Activated CD4-positive, CD25-positive, alpha-beta regulatory T cell (primary cell): ENCODE measurements at regions not wholly inside any gene's neighbourhood (a gene's known extent, or its start where the extent isn't known, plus 50 kb on each side); places are given as distances from the start of the nearest gene placed in this dataset.

ENCODE experiments used
- DNase-seq, 4 experiments: peaks; one replicate each; lab custom pipeline; 2025; lab: John Stamatoyannopoulos, UW

DNA sequence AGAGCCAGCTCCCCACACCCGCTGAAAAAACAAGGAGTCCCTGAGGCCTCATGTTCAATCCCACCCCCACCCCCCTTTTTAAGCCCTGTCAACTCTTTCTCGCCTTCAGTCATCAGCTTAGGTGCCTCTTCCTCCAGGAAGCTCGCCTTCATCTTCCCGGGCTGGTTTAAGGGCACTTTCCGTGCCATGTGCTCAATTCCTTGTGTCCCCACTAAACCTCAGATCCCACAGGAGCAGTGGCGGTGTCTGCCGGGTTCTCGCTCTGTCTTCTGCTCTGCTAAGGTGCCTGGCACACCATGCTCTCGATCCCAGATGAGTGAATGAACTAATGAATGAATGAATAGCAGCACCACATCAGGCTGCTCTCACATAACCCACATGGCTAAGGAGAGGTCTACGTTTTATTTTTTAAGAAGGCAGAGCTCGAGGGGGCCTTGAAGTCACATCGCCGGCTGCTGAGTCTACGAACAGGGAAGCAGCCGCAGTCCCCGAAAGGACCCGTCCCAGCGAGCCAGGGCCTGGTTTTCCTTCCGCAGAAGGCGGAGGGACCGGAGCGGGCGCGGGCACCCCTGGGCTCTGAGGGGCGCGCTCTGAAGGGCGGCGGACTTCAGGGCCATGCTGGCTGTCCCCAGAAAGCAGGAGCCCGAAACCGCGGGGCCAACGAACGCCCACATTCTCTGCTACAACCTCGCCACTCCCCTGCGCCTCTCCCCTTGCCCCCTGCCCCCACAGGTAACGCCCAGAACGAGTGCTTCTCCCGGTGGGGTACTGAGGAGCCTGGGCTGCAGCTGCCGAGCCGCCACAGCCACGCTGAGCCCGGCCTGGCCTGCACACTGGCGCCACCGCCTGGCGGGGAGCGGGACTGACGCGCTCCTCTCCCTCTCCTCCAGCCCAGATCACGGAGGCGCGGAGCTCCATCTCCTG is 73.4 kb upstream of the KCNMA1 start:
- peak; percentile 41 to 58 (median 46) for DNase-seq

GRCh38 chr10:77710081-77710551 is 72.5 kb upstream of the KCNMA1 start:
- DNase-seq: no peak

DNA sequence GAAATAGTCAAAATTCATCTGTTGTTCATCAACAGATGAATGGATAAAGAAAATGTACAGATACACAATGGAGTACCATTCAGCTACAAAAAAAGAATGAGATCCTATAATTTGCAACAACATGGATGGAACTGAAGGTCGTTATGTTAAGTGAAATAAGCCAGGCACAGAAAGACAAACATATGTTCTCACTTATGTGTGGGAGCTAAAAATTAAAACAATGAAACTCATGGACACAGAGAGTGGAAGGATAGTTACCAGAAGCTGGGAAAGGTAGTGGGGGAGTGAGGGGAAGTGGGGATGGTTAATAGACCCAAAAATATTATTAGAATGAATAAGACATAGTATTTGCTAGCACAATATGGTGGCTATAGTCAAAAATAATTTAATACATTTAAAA is 70.0 kb upstream of the KCNMA1 start:
- DNase-seq: no peak

DNA sequence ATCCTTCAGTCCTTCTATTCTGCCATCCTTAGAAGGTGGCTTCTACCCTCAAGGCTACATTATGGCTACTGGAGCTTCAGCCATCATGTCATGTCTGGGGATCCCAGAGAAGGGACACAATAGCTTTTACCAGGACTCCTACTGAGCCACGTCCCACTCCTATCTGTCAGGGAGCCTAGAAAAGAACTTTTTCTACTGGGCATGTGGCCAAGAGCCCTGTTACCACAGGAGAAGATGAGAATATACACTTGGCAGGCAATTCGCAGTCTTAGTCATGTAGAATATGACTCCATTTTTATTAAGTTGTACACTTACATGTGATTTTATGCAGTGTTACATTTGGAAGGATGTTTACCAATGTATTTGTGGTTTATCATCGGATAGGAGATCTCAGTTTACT is 64.6 kb upstream of the KCNMA1 start:
- no peak for DNase-seq

DNA sequence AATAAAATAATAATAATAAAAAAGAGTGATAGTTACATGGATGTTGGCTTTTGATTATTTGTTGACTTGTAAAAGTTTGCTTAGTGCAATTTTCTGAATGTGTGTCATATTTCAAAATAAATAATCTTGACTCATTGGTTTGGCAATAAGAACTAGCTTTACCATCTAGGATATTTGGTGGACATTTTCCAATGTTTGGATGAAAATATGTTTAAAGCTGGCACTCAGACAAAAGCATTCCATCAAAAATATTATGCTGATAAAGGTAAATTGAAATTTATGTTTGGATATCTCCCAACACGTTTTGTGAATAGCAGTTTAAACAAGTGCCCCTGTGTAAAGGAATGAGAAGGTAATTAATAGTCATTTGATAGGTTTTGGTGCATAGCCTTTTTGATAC is 62.5 kb upstream of the KCNMA1 start:
- DNase-seq: no peak

DNA sequence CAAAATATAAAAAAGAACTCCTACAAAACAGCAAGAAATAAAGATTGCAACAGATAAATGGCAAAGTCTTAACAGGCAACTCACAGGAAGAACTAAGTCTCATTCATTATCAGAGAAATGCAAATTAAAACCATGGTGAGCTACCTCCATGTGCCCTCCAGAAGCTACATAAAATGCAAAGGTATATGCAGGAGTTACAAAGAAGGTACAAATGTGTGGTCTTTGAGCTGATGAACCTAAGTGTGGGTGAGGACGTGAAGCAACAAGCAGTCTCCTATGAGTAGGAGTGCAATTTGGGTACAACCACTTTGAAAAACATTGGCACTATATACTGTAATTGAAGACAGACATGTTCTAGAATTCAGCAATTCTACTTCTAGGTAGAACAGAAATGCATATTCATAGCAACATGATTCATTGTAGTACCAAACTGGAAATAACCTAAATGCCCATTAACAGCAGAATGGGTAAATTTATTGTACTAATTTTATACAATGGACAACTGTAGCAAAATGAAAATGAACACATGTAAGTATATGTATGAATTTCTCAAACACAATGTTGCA is 61.6 kb upstream of the KCNMA1 start:
- DNase-seq: no peak

DNA sequence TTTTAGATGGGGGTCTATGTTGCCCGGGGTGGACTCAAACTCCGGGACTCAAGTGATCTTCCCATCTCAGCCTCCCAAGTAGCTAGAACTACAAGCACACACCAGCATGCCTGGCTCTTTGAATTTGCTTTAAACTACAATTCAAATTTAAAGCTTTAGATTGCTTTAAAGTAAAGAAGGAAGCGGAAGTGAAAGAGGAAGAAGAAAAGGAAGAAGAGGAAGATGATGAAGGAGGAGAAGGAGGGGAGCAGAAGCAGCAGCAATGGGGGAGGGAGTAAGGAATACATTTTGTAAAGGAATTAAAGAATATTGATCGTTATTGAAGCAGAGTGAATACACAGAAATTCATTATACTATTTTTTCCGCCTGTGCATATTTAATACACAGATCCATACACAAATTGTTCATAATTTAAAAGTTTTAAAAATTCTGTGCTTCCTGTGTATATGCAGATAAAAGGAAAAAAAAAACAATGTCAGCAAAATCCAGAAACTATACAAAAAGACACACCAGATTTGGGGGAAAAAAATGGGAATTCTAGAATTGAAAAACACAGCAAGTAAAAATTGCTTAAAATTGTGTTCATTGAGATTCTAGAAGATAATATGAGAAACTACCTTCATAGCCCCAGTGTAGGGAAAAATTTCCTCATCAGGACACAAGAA is 60.8 kb upstream of the KCNMA1 start:
- no peak for DNase-seq

GRCh38 chr10:77696584-77696983 is 59.0 kb upstream of the KCNMA1 start:
- no peak for DNase-seq

DNA sequence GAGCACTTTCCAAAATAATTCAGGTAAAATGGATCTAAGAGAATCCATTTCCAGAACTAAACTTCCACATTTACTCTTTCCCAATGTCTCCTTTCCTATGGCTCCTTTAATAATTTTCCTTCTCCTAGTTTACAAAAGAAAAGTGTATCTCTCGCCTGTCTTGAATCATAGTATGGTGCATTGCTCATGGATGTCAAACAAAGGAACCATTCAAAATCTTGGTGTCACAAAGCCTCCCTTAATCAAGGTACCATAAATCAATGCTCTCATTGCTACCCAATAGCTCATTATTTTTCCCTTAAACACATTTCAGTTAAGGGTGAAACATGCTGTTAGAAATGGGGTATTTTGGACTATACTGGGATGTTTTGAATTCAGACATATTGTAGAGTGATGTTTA is 57.6 kb upstream of the KCNMA1 start:
- DNase-seq: no peak

DNA sequence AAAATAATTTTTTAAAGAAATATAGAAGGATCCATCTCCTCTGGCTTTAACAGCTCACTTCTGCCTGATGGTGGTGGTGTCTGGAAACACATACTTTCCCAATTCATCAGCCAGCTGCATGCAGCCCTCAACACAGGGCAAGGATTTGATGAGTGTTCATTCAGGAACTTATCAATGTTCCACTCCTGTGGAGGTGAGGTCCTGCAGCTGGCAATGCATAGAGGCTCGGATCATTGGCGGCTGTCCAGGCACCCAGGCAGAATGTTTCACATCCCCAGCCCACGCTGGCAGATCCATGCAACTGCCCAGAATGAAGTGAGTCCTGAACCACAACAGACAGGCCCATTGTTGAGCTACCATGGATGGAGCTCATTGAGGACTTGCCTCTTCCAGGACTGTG is 55.2 kb upstream of the KCNMA1 start:
- no peak for DNase-seq

GRCh38 chr10:77689339-77689738 is 51.7 kb upstream of the KCNMA1 start:
- no peak for DNase-seq

DNA sequence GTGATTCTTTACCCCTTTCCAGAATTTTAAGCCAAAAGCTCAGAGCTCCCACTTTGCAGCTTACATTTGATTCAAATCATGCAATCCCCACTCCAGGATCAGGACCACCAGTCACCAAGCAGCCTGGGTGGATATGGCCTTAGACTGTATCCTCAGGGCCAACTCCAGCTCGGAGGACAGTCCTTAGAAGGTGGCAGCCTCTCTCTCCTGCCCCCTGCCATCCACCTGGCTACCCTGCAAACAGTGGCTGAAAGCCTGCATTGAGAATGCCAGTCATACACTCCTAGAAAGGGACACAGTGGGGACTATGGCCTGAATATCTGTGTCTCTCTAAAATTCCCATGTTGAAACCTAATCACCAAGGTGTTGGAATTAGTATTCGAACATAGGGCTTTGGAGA is 50.0 kb upstream of the KCNMA1 start:
- no peak for DNase-seq
